Activated CD4-positive, alpha-beta T cell treated with anti-CD3 and anti-CD28 coated beads, Interleukin-2, Interleukin-6, amounts not matched to agents 100 ng/mL and 50 ng/mL, durations not matched to agents 16 hours and 8 hours (primary cell): ENCODE measurements at regions not wholly inside any gene's neighbourhood (a gene's known extent, or its start where the extent isn't known, plus 50 kb on each side); places are given as distances from the start of the nearest gene placed in this dataset.

ENCODE experiments used
- DNase-seq: peaks from one replicate; pipeline ENCODE4 v3.0.0-alpha.2; 2020

GRCh38 chr10:78277314-78278057 lies 243.8 kb downstream of the RPS24 start:
- no peak for DNase-seq

- no peak for DNase-seq
Observed at GRCh38 chr10:78278058-78278404, 244.4 kb downstream of the RPS24 start.

DNA sequence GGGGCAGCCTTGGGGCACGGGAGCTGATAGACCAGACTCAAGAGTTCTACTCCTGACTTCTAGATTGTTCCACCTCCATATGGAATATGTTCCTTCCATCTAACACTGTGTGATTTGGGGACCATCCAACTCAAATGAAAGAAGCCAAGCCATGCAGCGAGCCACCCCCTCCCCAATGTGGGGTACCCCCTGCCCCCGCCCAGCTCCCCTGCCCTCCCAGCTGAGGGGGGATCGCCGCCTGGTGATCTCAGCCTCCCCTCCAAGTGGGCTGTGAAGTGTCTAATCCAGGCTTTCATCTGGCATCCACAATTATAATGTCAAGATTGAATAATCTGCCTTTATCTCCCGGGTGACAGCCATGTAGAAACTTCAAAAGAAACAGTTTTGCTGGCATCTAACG lies 246.1 kb downstream of the RPS24 start:
- DNase-seq: no peak

DNA sequence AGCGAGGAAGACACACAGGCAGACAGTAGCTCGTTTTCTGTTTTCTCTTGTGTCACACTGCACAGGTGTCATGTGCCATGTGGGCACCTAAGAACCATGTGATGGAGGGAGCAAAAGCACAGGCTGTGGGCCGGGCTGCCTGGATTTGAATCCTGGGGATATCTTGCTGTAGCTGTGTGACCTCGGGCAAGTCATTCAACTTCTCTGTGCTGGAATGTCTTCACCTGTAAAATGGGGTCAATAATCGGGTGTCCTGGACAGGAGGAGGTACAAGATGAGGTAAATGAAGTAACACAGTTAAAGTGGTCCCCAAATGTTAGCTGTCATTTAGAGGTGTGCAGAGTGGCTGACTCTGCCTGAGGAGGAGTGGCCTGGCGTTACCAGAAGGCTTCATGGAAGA lies 246.9 kb downstream of the RPS24 start:
- DNase-seq: no peak

DNA sequence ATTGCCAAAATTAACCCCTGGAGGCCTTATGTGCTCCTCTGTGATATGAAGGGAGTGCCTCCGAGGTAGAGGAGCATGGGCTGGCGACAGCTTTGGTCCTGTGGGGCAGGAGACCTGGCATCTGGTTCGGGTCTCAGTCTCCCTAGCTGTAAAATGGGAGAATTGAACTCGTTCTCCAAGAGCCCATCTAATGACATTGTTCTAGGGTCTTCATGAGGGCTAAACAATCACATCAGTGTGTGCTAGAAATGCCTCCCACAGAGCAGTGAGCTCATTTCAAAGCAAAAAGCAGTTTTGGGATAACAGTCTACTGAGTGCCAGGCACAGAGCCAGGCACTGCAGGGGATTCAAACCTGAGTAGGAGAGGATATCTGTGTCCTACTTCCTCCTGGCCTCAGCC lies 248.0 kb downstream of the RPS24 start:
- DNase-seq: no peak

- no peak for DNase-seq
Observed at GRCh38 chr10:78283069-78283682, 249.5 kb downstream of the RPS24 start.

DNA sequence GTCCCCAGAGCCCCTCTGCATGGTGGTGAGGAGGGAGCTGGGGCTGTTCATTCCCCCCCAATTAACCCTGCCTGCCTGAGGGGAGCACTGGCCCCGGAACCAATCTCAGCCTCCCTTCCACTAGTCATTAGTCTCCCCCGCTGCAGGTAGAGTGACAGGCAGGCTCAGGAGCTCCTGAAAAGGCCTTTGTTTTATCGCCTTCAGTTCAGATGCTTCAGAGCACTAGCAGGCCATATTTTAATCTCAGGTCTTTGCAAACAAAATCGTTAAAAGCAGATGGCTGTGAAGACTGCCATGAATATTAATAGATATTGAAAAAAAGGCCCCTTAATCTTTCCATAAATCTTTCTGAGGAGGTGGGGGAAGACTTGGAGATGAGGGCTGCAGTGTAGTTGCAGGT lies 250.7 kb downstream of the RPS24 start:
- no peak for DNase-seq

- DNase-seq: no peak
Observed at GRCh38 chr10:78285226-78285625, 251.6 kb downstream of the RPS24 start.

DNA sequence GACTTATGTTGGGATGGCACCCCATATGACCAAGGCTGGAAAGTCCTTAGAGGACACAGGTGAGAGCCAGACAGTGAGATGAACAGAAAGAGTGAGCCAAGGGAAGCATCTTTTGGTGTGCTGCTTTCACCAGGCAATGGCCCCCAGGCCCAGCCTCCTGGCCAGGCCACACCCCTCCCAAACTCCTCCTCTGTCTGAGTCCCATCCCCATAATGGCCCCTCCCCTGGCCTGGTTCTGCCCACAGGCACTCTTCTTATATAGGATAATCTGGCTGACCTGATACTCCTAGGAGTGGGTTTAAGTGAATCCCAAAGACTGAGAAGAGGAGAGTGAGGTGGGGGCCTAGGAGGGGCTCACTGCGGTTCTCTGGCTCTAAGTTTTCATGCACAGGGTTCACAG lies 252.5 kb downstream of the RPS24 start:
- DNase-seq: no peak

GRCh38 chr10:78286668-78287067 lies 253.0 kb downstream of the RPS24 start:
- DNase-seq: no peak

DNA sequence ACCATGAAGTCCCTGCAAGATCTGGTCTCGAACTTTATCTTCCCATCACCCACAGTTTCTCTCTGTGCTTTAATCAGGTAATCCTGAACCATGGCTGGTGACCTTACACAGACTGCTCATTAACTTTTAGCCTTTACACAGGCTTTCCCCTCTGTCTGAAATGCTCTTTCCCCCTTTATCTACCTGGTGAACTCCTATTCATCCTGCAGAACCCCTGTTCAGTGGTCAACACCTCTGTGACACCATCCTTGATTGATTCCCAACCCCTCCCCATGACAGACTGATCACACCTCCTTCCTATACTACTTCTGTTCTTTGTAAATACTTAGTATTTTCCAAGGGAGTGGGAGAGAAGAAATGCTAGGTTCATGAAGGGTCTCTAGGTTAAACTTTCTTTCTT lies 254.0 kb downstream of the RPS24 start:
- no peak for DNase-seq

GRCh38 chr10:78288663-78289062 lies 255.0 kb downstream of the RPS24 start:
- DNase-seq: no peak

GRCh38 chr10:78290131-78290750 lies 256.6 kb downstream of the RPS24 start:
- no peak for DNase-seq

DNA sequence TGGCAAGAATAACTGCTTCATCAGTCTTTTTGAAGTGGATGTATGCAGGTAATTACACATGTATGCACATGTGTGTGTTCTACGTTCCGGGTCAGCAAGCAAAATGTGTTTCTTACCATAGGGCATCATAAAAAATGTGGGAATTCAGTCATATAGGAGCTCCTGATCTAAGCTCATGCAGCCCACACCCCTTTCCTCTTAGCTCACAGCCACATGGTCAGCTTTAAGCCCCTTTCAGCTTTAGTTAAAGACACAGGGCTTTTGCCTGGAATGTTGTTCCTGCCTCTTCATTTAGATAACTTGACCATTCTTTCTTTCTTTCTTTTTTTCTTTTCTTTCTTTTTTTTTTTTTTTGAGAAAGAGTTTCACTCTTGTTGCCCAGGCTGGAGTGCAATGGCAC lies 258.1 kb downstream of the RPS24 start:
- DNase-seq: no peak

DNA sequence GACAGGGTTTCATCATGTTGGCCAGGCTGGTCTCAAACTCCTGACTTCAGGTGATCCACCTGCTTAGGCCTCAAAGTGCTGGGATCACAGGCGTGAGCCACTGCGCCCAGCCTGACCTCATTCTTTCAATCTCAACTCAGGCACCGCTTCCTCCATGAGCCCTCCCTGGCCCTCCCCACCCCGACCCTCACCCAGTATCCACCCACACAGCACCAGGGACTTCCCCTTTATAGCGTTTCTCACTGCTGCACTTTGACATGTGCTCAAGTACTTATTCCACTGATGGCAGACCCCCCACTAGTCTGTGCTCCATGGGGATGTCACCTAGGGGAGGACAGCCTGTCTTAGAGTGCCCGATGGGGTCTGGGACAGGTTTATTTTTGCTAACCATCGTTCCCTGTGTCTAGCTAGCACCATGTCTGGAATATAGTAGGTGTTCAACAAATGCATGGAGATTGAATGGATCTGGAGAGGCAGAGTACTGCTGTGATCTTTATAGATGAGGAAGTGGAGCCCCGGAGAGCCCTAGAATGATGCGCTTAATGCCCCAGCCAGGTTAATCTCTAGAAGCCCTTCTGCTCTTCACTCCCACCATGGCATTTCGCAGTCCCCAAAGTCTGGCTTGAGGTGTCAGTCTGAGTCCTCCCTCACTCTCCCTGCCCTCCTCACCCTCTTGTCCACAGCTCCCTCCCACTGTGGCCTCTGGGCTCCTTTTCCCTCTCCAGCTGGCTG lies 258.8 kb downstream of the RPS24 start:
- DNase-seq: no peak

DNA sequence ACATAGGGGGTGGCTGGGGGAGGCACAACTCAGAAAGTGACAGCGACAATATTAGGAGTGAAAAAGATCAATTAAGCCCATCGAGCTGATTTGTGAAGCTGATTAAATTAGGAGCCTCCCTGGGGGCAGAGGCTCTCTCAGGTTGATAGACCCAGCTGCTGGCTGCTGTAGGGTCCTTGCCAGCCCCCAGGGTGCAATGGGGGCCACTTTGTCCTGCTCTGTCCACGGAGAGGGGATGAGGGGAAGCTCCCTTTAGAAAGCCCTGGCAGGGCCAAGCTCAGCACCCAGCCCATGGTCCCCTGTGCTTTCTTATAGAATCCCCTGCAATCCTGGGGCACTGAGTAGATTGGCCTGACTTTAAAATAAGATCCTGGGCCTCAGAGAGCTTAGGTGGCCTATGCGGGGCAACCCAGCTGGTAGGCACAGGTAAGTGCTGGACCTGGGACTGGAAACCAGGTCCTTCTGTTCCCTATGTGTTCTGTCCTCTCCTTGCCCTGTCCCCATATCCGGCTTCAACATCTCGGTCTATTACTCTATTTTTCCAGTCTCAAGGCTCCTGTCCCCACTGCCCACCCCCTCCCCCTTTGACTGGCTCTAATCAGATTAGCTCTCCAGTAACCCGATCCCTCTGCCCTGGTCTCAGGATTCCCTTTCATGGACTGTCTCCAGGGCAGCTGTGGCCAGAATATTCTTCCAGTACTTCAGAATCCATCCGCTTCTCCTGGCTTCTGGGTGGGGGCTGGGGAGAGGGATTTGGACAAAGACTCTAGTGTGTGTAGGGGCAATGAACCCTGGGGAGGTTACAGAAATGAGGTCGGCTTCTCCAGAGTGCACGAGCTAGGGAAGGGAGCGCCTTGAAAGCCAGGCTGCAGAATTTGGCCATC lies 259.6 kb downstream of the RPS24 start:
- DNase-seq: no peak

DNA sequence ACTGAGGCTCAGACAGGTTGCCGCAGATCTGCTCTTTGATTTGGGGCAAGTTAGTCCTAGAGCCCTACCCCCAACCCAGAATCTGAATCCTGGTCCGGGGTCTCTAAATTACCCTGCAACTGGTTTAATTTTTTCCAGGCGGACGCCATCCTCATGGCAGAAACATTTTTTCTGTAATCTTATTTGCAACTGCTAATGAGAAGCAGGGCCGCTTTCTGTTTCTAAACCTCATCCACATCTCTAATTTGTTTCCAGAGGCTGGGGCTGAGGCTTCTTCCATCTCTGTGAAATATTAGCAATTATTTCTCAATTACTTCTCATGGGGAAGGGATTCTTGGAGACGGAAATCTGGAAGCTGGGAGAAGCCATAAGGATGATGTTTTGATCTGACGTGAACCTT lies 261.6 kb downstream of the RPS24 start:
- no peak for DNase-seq

DNA sequence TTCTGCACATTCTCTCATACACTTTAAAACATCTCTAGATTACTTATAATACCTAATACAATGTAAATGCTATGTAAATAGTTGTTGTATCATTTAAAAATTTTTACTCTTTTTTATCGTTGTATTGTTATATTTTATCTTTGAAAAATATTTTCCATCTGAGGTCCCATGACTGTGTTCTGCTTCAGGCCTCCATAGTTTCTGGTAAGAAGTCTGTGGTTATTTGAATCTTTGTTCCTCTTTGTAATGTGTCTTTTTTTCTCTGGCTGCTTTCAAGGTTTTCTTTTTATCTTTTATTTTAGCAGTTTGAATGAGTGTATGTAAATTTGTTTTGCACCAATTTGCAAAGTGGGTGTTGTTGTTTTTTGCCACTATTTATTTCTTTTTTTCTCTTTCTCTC lies 263.1 kb downstream of the RPS24 start:
- DNase-seq: no peak

DNA sequence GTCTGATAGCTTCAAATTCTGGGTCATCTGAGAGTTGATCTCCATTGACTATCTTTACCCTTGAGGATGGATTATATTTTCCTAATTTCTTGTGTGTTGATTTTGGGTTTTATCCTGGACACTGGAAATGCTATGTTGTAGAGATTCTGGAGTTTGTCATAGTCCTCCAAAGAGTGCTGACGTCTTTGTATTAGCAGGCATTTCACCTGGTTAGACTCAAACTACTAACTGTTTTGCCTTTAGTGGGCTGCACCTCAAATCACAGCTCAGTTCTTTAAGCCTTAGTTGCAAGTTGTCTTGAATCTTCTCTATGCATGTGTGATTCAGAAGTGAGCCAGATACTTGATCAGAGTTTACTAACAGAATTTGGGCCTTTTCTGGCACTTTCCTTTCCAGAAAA lies 264.3 kb downstream of the RPS24 start:
- DNase-seq: no peak

DNA sequence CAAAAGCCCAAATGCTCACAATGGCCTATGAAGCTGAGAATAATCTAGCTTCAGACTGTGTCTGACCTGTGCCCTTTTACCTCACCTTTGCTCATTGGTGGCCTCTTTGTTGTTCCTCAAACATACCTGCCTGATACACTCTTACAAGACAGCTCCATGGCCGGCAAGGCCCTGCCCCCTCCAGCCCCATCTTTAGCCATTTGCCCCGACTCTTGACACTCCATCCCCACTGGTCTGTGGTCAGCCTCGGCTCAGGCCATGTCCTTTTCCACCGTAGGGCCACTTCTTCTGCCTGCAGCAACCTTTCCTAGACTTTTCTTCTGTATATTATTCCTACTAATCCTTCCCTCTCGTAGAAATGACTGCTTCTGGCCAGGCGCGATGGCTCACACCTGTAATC lies 265.2 kb downstream of the RPS24 start:
- no peak for DNase-seq

- no peak for DNase-seq
Observed at GRCh38 chr10:78299851-78300468, 266.3 kb downstream of the RPS24 start.

- DNase-seq: no peak
Observed at GRCh38 chr10:78300526-78300925, 266.9 kb downstream of the RPS24 start.
